Hepatocyte (in vitro differentiated cells): ENCODE measurements at regions not wholly inside any gene's neighbourhood (a gene's known extent, or its start where the extent isn't known, plus 50 kb on each side); places are given as distances from the start of the nearest gene placed in this dataset.
"Not testable (repeated sequence)": the region's sequence is repeated elsewhere in the genome, so short reads cannot be mapped to it uniquely, and the experiment has no call there.

Experiments used
- DNase-seq: peaks from one replicate; pipeline ENCODE4 v3.0.0-alpha.2; 2016; ENCODE audit warnings: low spot score
- H2AFZ ChIP-seq: fragments of 200-600 bp; sonication (generic); 2 replicates; pipeline ENCODE4 v1.6.0; 2016; ENCODE audit warnings: antibody characterized with exemption, mild to moderate bottlenecking
- H3K27ac ChIP-seq: fragments of 200-600 bp; sonication (generic); 2 replicates; pipeline ENCODE4 v1.5.1; 2016; ENCODE audit warnings: mild to moderate bottlenecking
- H3K27me3 ChIP-seq: fragments of 200-600 bp; sonication (generic); 2 replicates; pipeline ENCODE4 v1.6.1; 2016
- H3K36me3 ChIP-seq: fragments of 200-600 bp; sonication (generic); replicated peaks from 2 replicates; pipeline ENCODE4 v1.5.1; 2016; ENCODE audit warnings: low read depth; ENCODE audit not compliant: insufficient read depth
- H3K4me1 ChIP-seq: fragments of 200-600 bp; sonication (generic); 2 replicates; pipeline ENCODE4 v1.5.1; 2016; ENCODE audit warnings: mild to moderate bottlenecking, moderate library complexity; ENCODE audit not compliant: insufficient read depth
- H3K4me2 ChIP-seq: fragments of 200-600 bp; sonication (generic); 2 replicates; pipeline ENCODE4 v1.6.0; 2016
- H3K4me3 ChIP-seq: fragments of 200-600 bp; sonication (generic); 2 replicates; pipeline ENCODE4 v1.5.1; 2016; ENCODE audit warnings: mild to moderate bottlenecking
- H3K79me2 ChIP-seq: fragments of 200-600 bp; sonication (generic); 2 replicates; pipeline ENCODE4 v1.6.0; 2017; ENCODE audit warnings: mild to moderate bottlenecking
- H3K9me2 ChIP-seq: fragments of 200-600 bp; sonication (generic); replicated peaks from 2 replicates; pipeline ENCODE4 v1.6.0; 2017; ENCODE audit warnings: mild to moderate bottlenecking; ENCODE audit not compliant: insufficient read depth
- H3K9me3 ChIP-seq: fragments of 200-600 bp; sonication (generic); 2 replicates; pipeline ENCODE4 v1.5.1; 2016; ENCODE audit warnings: low read depth, mild to moderate bottlenecking
- H4K20me1 ChIP-seq: fragments of 200-600 bp; sonication (generic); 2 replicates; pipeline ENCODE4 v1.6.0; 2016; ENCODE audit warnings: mild to moderate bottlenecking; ENCODE audit not compliant: insufficient read depth, poor library complexity, severe bottlenecking
- CTCF ChIP-seq: fragments of 200-600 bp; sonication (generic); IDR thresholded peaks from 2 replicates; pipeline ENCODE4 v1.5.1; 2016; ENCODE audit warnings: antibody characterized with exemption, mild to moderate bottlenecking; ENCODE audit not compliant: poor library complexity
- EZH2 ChIP-seq: fragments of 200-600 bp; sonication (generic); IDR thresholded peaks from 2 replicates; pipeline ENCODE4 v1.6.1; 2016; ENCODE audit warnings: antibody characterized with exemption, mild to moderate bottlenecking, borderline replicate concordance
- EZH2phosphoT487 ChIP-seq: fragments of 200-600 bp; sonication (generic); IDR thresholded peaks from one replicate; pipeline ENCODE4 v1.6.1; 2018; ENCODE audit warnings: antibody characterized with exemption, mild to moderate bottlenecking, low read depth, moderate library complexity; ENCODE audit not compliant: unreplicated experiment, severe bottlenecking
- WGBS: methylation state at CpG from one replicate; pipeline ENCODE4 v1.1.6; 2016; ENCODE audit warnings: low lambda C conversion rate; ENCODE audit errors: missing lambda C conversion rate; 5-methylcytosine and 5-hydroxymethylcytosine counted together

DNA sequence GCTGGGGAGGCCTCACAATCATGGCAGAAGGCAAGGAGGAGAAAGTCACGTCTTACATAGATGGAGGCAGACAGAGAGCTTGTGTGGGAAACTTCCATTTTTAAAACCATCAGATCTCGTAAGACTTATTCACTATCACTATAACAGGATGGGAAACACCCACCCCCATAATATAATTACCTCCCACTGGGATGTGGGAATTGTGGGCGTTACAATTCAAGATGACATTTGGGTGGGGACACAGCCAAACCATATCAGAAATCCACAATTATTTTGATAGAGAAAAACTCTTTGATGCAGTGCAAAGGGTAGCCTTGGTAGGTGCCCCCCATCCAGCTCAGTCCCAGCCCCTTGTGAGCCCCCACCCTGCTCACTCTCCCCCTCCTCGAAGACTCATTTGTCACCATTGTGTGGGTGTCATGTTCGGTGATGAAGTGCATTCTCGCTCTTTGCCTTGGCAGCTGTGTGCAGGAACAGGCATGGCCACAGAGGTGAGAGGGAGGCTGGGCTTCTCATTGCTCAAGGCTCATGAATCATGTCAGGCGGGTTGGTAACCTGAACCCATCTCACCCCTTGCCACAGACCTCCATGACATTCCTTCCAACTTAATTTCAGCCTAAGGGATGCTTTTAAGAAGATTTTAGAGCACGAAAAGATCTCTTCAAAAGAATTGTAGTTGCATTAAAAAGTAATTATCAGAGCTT is 75.9 kb downstream of the BUB3 start:
- no peaks in the 10 kb centered on the region for H3K4me1 ChIP-seq
- H4K20me1 ChIP-seq: no peaks in the 10 kb centered on the region
- DNase-seq: no peak
- no peaks in the 10 kb centered on the region for H3K9me2 ChIP-seq
- H3K4me2 ChIP-seq: no peak overlapping the region
- WGBS: 74% methylated on average over 8 of the region's 8 CpGs
- H3K79me2 ChIP-seq: no peaks in the 10 kb centered on the region
- no peak overlapping the region for H2AFZ ChIP-seq
- no peaks in the 10 kb centered on the region for H3K9me3 ChIP-seq
- H3K27me3 ChIP-seq: no peaks in the 10 kb centered on the region
- no peak overlapping the region for H3K27ac ChIP-seq
- H3K4me3 ChIP-seq: no peak overlapping the region
- no peaks in the 10 kb centered on the region for H3K36me3 ChIP-seq
- TF ChIP-seq CTCF (no peak), EZH2phosphoT487 (no peak)

GRCh38 chr10:123232879-123233278 is 78.7 kb downstream of the BUB3 start:
- H3K9me3 ChIP-seq, H3K4me2 ChIP-seq, H3K79me2 ChIP-seq, H4K20me1 ChIP-seq, H3K4me1 ChIP-seq, H3K27me3 ChIP-seq, H3K9me2 ChIP-seq, H3K27ac ChIP-seq, H3K4me3 ChIP-seq, H2AFZ ChIP-seq, H3K36me3 ChIP-seq, DNase-seq: not testable (repeated sequence)
- 86% methylated on average over 1 of the region's 1 CpG for WGBS

- not testable (repeated sequence) for H3K4me1 ChIP-seq, H4K20me1 ChIP-seq, H3K27me3 ChIP-seq, H3K27ac ChIP-seq, H3K4me3 ChIP-seq, H3K36me3 ChIP-seq, H3K4me2 ChIP-seq, H2AFZ ChIP-seq, H3K9me2 ChIP-seq, H3K9me3 ChIP-seq, H3K79me2 ChIP-seq, DNase-seq
- WGBS: 99% methylated on average over 4 of the region's 4 CpGs
Measured at GRCh38 chr10:123235014-123235413, 80.8 kb downstream of the BUB3 start.

- TF ChIP-seq CTCF (no peak), EZH2phosphoT487 (no peak), EZH2 (no peak)
- 96% methylated on average over 2 of the region's 2 CpGs for WGBS
- no peak for DNase-seq
- Histone ChIP-seq H3K4me1 (no peaks in the 10 kb centered on the region), H3K4me3 (no peak overlapping the region), H4K20me1 (no peaks in the 10 kb centered on the region), H3K79me2 (no peaks in the 10 kb centered on the region), H3K36me3 (no peaks in the 10 kb centered on the region), H3K9me3 (no peaks in the 10 kb centered on the region), H3K27ac (no peak overlapping the region), H3K4me2 (no peak overlapping the region), H2AFZ (no peak overlapping the region), H3K9me2 (no peaks in the 10 kb centered on the region), H3K27me3 (no peaks in the 10 kb centered on the region)
Measured at GRCh38 chr10:123236126-123236525, 81.9 kb downstream of the BUB3 start.
